Fibroblast of skin of right quadriceps (primary cell): ENCODE measurements at regions not wholly inside any gene's neighbourhood (a gene's known extent, or its start where the extent isn't known, plus 50 kb on each side); places are given as distances from the start of the nearest gene placed in this dataset.
A peak's percentile ranks its signal among the peaks of the same experiment; 100 is the strongest.

Experiments
- DNase-seq: peaks from one replicate; pipeline ENCODE4 v3.0.0-alpha.2; 2013

DNA sequence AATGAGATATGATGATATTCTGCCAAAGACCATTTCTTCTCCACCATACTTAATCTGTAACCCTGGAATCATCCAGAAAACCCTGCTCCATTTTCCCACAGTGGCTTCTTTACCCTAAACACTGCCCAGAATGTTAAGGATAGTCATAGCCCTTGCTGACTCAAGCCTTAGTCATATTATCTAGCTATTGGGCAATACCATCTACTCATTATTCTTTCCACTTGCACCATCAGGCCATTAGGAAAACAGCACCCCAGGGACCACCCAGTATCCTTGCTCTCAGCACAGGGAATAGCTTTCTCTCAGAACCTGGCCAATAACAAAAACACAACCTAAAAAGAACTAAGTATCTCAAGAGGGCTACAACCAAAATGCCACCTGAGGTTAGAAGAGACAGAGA, 445.7 kb upstream of the SLC14A2 start:
- peak; percentile 95 for DNase-seq

DNA sequence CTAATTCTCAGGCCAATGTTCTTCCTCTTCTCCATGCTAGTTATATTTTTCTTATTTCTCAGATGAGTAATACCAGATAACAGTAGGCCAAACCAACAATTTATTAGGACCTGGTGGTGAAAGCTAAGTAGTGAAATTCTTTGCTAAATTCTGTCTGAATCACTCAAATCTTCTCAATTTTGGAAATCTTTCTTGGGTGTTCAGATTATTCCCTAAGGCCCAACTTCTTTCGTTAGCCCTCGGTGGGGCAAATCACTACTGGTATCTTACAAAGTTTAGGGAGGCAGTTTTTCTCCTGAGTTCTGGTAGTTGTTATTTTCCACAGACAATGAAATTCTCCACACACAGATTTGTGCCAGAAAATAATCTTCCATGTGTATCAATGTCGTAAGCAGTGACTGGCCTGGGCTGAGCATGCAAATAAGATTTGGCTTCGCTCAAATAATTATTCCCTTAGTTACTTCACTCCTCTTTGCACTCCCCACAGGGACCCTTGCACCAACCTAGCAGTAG, 443.5 kb upstream of the SLC14A2 start:
- DNase-seq, result peak; percentile 57

DNA sequence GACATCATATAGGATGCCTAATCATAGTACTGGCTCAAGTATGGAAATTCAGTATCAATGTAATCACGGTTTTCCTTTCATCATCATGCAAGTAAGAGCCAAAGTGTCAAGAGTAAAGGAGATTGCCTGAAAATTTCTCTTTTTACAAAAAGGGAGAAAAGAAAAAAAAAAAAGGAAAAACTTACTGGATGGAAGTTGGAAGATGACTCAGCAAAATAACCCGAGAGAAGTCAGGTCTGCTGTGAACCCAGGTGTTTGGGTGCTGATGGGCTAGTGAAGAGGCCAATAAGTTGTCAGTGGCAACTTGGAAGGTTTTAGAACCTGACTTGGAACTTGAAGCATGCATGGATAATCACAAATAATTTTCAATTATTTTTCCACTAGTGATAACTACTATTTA, 441.9 kb upstream of the SLC14A2 start:
- no peak for DNase-seq

DNA sequence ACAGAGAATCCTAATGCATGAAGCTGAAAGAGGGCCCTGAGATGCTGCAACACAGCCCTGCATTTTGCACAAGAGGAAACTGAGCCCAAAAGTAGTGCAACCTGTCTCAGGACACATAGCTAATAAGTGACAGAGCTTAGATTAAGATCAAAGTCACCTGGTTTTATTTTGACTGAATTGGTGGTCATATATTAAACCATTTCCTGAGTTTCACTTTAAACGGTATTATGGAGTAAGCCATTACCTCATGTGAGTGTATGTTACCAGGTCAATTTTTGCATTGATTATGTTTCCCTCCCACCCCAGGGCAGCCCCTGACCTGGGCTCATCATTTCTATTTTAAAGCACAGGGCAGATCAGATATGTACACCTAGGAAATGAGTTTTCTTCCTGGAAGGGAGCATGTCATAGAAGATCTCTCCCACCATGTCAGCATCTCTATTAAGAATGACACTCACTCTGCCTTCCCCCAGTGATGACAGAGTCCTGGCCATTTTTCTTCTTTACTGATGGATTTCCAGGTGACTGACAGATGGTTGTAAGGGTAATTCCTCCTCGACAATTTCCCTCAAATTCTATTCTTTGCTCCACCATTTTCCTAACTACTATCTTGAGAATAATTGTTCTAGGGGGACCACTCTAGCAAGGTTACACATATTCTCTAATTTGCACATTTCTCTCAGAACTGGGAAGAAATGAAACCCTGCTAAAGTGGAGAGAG, 441.3 kb upstream of the SLC14A2 start:
- no peak for DNase-seq

DNA sequence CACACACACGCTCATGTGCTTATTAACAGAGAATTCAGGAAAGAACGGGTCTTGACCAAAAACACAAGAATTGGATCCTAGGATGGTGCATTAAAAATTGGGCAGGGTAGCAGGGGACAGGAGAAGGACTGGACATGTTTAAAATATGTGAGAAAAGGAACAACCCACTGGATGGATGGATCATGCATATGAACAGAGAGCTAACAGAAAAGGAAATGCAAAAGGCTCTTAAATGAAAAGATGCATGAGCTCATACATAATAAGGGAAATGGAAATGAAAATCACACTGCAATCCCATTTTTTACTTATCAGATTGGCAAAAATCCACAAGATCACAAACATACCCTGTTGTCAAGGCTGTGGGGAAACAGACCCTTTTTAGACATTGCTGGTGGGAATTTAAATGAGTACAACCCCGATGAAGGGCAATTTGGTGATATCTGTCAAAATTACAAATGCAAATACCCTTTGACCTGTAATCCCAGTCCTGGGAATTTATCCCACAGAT, 440.6 kb upstream of the SLC14A2 start:
- DNase-seq, result no peak

DNA sequence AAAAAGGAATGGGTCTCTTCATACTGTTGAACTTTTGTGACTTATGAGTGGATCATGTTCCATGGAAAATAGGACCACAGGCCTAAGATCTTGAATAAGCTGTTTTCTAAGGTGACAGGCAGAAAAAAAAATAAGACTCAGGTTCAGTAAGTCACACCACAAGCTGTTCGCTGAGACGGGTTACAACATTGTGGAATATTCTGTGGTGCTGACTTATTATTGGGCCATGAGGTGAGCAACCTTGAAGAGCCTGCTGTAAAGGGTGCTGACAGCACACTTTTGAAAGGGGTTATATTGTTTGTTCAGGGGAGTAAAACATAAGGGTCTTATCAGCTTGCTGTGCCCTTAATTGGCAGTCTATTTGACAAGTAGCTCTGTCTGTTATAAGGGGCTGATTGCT, 439.8 kb upstream of the SLC14A2 start:
- no peak for DNase-seq

- no peak for DNase-seq
These were observed 428.4 kb upstream of the SLC14A2 start for GRCh38 chr18:45186832-45187231.

- no peak for DNase-seq
These were observed 423.5 kb upstream of the SLC14A2 start for GRCh38 chr18:45191795-45192194.

DNA sequence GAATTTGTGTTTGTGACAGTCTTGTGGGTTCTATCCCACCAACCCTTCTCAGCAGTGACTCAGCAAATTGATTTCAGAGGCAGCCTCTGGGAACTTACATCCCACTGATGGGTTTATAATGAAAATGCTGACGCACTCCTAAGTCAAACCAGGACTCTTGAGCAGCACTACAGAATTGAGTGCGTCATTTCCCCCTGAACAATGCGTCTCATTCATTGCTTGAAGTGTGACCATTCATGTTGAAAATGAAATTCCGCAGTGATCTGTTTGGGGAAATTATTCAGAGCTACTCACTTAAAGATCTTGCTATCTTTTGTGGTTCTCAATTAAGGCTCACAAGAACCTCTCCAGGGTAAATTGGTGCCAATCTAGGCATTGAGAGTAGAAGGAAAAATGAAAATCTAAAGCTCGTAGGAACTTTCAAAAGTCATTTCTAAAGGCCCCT, 417.7 kb upstream of the SLC14A2 start:
- peak; percentile 86 for DNase-seq

GRCh38 chr18:45198526-45198925, 416.8 kb upstream of the SLC14A2 start:
- no peak for DNase-seq

GRCh38 chr18:45201029-45201428, 414.2 kb upstream of the SLC14A2 start:
- DNase-seq, result no peak

DNA sequence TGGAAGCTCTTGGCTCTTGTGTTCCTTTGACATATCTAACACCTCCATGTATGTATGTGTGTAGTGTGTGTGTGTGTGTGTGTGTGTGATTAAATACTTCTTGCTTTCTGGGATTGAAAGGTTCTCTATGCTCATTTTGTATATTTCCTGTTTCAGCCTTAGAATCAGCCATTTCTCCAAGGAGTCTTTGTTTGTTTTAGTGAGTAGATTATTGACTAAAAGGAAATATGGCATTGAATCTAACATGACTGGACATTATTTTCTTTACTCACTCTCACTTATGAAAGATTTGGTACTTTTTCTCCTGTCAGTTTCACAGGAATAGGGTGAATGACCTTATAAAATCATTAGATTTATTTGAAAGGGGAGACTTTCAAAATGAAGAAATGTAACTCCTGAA, 413.8 kb upstream of the SLC14A2 start:
- DNase-seq, result no peak

- no peak for DNase-seq
These were observed 413.2 kb upstream of the SLC14A2 start for GRCh38 chr18:45202061-45202460.

- DNase-seq, result no peak
These were observed 411.6 kb upstream of the SLC14A2 start for GRCh38 chr18:45203677-45204076.

DNA sequence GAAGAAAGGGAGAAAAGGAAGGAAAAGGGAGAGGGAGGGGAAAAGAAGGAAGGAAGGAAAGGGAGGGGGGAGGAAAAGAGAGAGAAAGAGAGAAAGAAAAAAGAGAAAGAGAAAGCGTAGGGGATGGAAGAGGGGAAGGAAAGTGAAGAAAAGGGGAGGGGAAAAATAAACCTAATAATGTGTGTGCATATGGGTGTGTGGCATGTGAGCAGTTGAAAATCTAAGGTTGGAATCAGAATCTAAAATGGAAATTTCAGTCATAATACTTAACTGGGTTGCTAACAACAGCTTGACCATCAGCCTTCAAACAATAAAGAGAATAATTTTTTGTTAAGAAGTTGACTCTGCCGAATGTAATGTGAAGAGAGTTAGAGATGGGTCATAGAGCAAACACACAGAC, 407.9 kb upstream of the SLC14A2 start:
- no peak for DNase-seq

DNA sequence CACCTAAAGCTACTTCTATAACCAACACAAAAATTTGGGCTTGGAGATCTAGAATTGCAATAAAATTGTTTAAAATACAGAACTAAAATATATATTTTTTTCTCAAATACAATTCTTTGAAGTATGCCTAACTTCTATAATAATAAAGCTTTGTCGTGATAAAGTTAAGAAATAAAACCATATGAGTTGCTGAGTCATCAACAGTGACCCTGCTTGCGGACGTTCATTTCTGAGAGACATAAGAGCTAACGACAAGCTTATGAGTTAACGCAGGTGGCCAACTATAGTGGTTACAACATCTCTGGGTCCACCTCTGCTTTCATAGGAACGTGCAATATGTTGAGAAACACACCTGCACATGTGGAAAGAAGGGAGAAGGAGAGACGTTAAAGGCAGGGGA, 407.1 kb upstream of the SLC14A2 start:
- no peak for DNase-seq

- DNase-seq, result peak; percentile 73
These were observed 402.9 kb upstream of the SLC14A2 start for GRCh38 chr18:45212181-45213039.

DNA sequence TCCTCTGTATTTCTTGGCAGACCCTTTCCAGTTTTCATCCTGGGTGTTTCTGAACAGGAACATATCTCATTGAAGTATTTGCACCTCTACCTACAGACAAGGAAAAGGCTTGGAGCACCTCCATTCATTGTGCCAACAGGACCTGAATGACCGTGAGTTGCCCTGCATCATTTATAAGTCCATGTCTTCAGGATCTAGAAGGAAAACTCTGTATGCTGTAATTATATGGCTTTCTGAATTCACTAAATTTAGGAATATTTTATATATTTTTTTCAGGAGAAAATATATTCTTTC, 402.3 kb upstream of the SLC14A2 start:
- DNase-seq, result no peak

GRCh38 chr18:45218436-45218835, 396.8 kb upstream of the SLC14A2 start:
- no peak for DNase-seq

- DNase-seq, result peak; percentile 83
These were observed 393.9 kb upstream of the SLC14A2 start for GRCh38 chr18:45221363-45221762.

- DNase-seq, result no peak
These were observed 393.1 kb upstream of the SLC14A2 start for GRCh38 chr18:45222180-45222579.

GRCh38 chr18:45227001-45227742, 388.1 kb upstream of the SLC14A2 start:
- DNase-seq, result peak; percentile 28

GRCh38 chr18:45228796-45229388, 386.4 kb upstream of the SLC14A2 start:
- no peak for DNase-seq
